ENCODE measurements at regions not wholly inside any gene's neighbourhood (a gene's known extent, or its start where the extent isn't known, plus 50 kb on each side); places are given as distances from the start of the nearest gene placed in this dataset.

DNA sequence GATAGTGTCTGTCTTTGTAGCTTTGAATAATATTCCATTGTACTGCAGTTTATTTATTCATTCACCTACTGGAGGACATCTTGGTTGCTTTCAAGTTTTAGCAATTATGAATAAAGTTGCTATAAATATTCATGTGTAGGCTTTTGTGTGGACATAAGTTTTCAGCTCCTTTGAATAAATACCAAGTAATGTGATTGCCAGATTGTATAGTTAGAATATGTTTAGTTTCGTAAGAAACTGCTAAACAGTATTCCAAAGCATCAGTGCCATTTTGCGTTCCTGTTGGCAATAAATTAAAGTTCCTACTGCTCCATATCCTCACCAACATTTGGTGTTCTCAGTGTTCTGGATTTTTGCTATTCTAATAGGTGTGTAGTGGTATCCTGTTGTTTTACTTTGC is 311.7 kb upstream of the FMN2 start:
- dilution Hi-C loops (cut with HindIII; ENCODE audit: low sequenced_read_pairs, unreplicated experiment): no loop called here

More for the DNA sequence above, 311.7 kb upstream of the FMN2 start:
- Histone ChIP-seq H3K27me3 (ENCODE audit: control insufficient read depth, insufficient read depth, low read length) (no peaks in the 10 kb centered on the region), H4K91ac (ENCODE audit: insufficient read depth, low read depth, low read length) (no peak overlapping the region), H2AFZ (replicated peaks; ENCODE audit: low read length, poor library complexity) (no peak overlapping the region), H3K9me1 (ENCODE audit: insufficient read depth, low read length) (no peaks in the 10 kb centered on the region), H3K27ac (ENCODE audit: insufficient read depth, low read length) (no peak overlapping the region), H3K18ac (ENCODE audit: low read depth, low read length) (no peak overlapping the region), H4K5ac (ENCODE audit: low read depth, low read length) (no peak overlapping the region), H4K8ac (ENCODE audit: low read depth in 2 of 2, low read length in 2 of 2) (no peak overlapping the region), H2AK5ac (ENCODE audit: low read depth, low read length) (no peak overlapping the region), H2BK120ac (ENCODE audit: low read depth, low read length) (no peak overlapping the region), H3K4ac (ENCODE audit: low read depth, low read length) (no peak overlapping the region), H3K9me3 (ENCODE audit: control insufficient read depth, insufficient read depth, low read length) (no peaks in the 10 kb centered on the region; the same call in 1 of the 2 replicates), H3K4me3 (ENCODE audit: insufficient read depth, low read depth, low read length) (no peak overlapping the region), H3K4me1 (ENCODE audit: control insufficient read depth, insufficient read depth, low read length) (no peaks in the 10 kb centered on the region), H3K56ac (ENCODE audit: extremely low read depth, insufficient read depth, low read length) (no peak overlapping the region), H2BK5ac (ENCODE audit: low read depth, low read length, poor library complexity, severe bottlenecking) (no peak overlapping the region), H3K4me2 (ENCODE audit: low read depth, low read length) (no peak overlapping the region), H3K9ac (ENCODE audit: low read depth, low read length) (no peak overlapping the region), H3K36me3 (ENCODE audit: control insufficient read depth, insufficient read depth, low read length) (no peaks in the 10 kb centered on the region), H2BK15ac (ENCODE audit: low read depth, low read length) (no peak overlapping the region), H3K23ac (ENCODE audit: low read depth, low read length) (no peak overlapping the region), H3K14ac (replicated peaks; ENCODE audit: low read depth, low read length) (no peak overlapping the region), H2BK20ac (ENCODE audit: low read depth, low read length) (no peak overlapping the region), H3K79me1 (ENCODE audit: low read depth in 1 of 2, low read length in 2 of 2) (no peaks in the 10 kb centered on the region), H4K20me1 (ENCODE audit: insufficient read depth, low read length) (no peaks in the 10 kb centered on the region), H2AK9ac (replicated peaks; ENCODE audit: low read depth, low read length, poor library complexity) (no peak overlapping the region)
- WGBS, 2 experiments (ENCODE audit: extremely low coverage in 2 of 2, insufficient read length in 1 of 2): no CpG with 5 or more reads among the region's 2 CpGs
- POLR2A ChIA-PET (ENCODE audit: unreplicated experiment): no interaction called here
- CTCF ChIA-PET: no interaction called here
- ATAC-seq (ENCODE audit: low read depth) (no peak), DNase-seq (no peak)
- intact Hi-C loops (cut with micrococcal nuclease): no loop called here
- in situ Hi-C loops (cut with MboI; ENCODE audit: low sequenced_read_pairs): no loop called here
- no peak for TF ChIP-seq RAD21 (IDR thresholded peaks at IDR 0.05; ENCODE audit: low read length)
- TF ChIP-seq MXI1 (IDR thresholded peaks at IDR 0.05; ENCODE audit: borderline replicate concordance, low read depth, low read length): no peak
- TF ChIP-seq, protein P1, sequence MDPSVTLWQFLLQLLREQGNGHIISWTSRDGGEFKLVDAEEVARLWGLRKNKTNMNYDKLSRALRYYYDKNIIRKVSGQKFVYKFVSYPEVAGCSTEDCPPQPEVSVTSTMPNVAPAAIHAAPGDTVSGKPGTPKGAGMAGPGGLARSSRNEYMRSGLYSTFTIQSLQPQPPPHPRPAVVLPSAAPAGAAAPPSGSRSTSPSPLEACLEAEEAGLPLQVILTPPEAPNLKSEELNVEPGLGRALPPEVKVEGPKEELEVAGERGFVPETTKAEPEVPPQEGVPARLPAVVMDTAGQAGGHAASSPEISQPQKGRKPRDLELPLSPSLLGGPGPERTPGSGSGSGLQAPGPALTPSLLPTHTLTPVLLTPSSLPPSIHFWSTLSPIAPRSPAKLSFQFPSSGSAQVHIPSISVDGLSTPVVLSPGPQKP (IDR thresholded peaks at IDR 0.05; ENCODE audit: borderline replicate concordance, low read depth, low read length): no peak
- TF ChIP-seq FOS (IDR thresholded peaks at IDR 0.05; ENCODE audit: low read depth, low read length): no peak
- no peak for TF ChIP-seq RCOR1 (IDR thresholded peaks at IDR 0.05; ENCODE audit: insufficient replicate concordance, low read length)
- no peak for TF ChIP-seq NFE2L2 (IDR thresholded peaks at IDR 0.05; ENCODE audit: low read depth, low read length)
- no peak for TF ChIP-seq RFX5 (IDR thresholded peaks at IDR 0.05; ENCODE audit: low read depth, low read length)
- TF ChIP-seq, protein P2, sequence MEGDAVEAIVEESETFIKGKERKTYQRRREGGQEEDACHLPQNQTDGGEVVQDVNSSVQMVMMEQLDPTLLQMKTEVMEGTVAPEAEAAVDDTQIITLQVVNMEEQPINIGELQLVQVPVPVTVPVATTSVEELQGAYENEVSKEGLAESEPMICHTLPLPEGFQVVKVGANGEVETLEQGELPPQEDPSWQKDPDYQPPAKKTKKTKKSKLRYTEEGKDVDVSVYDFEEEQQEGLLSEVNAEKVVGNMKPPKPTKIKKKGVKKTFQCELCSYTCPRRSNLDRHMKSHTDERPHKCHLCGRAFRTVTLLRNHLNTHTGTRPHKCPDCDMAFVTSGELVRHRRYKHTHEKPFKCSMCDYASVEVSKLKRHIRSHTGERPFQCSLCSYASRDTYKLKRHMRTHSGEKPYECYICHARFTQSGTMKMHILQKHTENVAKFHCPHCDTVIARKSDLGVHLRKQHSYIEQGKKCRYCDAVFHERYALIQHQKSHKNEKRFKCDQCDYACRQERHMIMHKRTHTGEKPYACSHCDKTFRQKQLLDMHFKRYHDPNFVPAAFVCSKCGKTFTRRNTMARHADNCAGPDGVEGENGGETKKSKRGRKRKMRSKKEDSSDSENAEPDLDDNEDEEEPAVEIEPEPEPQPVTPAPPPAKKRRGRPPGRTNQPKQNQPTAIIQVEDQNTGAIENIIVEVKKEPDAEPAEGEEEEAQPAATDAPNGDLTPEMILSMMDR (conservative IDR thresholded peaks at IDR 0.05; ENCODE audit: low read depth, low read length): no peak
- TF ChIP-seq, protein P3, sequence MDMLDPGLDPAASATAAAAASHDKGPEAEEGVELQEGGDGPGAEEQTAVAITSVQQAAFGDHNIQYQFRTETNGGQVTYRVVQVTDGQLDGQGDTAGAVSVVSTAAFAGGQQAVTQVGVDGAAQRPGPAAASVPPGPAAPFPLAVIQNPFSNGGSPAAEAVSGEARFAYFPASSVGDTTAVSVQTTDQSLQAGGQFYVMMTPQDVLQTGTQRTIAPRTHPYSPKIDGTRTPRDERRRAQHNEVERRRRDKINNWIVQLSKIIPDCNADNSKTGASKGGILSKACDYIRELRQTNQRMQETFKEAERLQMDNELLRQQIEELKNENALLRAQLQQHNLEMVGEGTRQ (IDR thresholded peaks at IDR 0.05; ENCODE audit: low read depth, low read length): no peak
- no peak for TF ChIP-seq CEBPB (IDR thresholded peaks at IDR 0.05; ENCODE audit: low read depth, low read length)
- TF ChIP-seq SMC3 (IDR thresholded peaks at IDR 0.05; ENCODE audit: low read depth, low read length): no peak
- no peak for TF ChIP-seq MAFK (IDR thresholded peaks at IDR 0.05; ENCODE audit: low read depth, low read length)
- BruUV-seq (replicated peaks): no TSS peak

All from IMR-90 (cell line).